ENCODE measurements at regions not wholly inside any gene's neighbourhood (a gene's known extent, or its start where the extent isn't known, plus 50 kb on each side); places are given as distances from the start of the nearest gene placed in this dataset.

DNA sequence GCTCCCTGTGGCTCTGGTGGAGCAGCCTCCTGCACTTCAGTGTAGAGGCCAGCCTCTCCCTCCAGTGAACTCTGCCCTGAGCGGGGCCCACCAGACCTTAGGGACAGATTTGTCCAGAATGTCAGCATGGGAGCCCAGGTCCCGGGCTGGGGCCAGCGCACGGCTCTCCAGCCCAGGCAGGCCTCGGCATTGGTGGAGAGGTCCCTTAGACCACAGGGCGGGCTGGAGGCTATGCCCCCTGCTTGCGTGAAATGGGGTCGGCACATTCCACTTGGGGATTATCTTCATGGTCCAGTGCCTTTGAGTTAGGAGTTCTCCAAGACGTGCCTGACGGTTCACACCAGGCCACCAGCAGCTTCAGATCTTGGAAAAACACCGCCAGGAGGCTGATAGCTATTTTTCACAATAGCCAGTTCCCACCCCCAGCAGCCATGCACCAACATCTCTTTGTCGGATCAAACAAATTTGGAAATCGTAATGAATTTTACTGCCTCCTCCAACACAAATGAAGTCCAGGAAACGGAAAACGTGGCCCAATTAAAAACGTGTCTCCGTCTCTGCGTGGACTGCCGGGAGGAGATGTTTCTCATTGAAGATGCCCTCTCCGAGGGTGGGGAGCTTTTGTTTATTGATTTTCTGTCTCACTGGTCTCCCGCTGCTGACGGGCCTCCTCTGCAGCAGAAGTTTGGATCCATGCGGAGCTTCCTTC is 110.0 kb upstream of the CIBAR2 start (continued):
- no peak for TF ChIP-seq ZBTB43 (CRISPR knock-in tag; conservative IDR thresholded peaks at IDR 0.05)
- TF ChIP-seq FIP1L1 (IDR thresholded peaks at IDR 0.05; ENCODE audit: borderline replicate concordance, insufficient read depth, low read depth, low read length), result no peak
- TF ChIP-seq ZNF687 (CRISPR knock-in tag; IDR thresholded peaks at IDR 0.05), result peak; percentile 56
- no peak for TF ChIP-seq GPN1 (CRISPR knock-in tag; IDR thresholded peaks at IDR 0.05; ENCODE audit: borderline replicate concordance)
- TF ChIP-seq ZNF335 (CRISPR knock-in tag; IDR thresholded peaks at IDR 0.05), result no peak
- TF ChIP-seq, protein P1, sequence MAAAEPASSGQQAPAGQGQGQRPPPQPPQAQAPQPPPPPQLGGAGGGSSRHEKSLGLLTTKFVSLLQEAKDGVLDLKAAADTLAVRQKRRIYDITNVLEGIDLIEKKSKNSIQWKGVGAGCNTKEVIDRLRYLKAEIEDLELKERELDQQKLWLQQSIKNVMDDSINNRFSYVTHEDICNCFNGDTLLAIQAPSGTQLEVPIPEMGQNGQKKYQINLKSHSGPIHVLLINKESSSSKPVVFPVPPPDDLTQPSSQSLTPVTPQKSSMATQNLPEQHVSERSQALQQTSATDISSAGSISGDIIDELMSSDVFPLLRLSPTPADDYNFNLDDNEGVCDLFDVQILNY (CRISPR knock-in tag; conservative IDR thresholded peaks at IDR 0.05), result no peak
- TF ChIP-seq ZBTB7B (CRISPR knock-in tag; IDR thresholded peaks at IDR 0.05), result 0 out of 2 replicates have a peak, but pooled peaks have one; percentile 51
- peak; percentile 42; the same call in 1 of the 2 replicates for TF ChIP-seq HNF4G (IDR thresholded peaks at IDR 0.05; ENCODE audit: borderline replicate concordance, low read depth, low read length)
- TF ChIP-seq HNF4G (CRISPR knock-in tag; IDR thresholded peaks at IDR 0.05; ENCODE audit: borderline replicate concordance, low read depth), result no peak
- TF ChIP-seq ZNF18 (CRISPR knock-in tag; IDR thresholded peaks at IDR 0.05; ENCODE audit: insufficient replicate concordance), result peak; percentile 82
- TF ChIP-seq LCORL (IDR thresholded peaks at IDR 0.05), result no peak
- no peak for TF ChIP-seq LCORL (CRISPR knock-in tag; IDR thresholded peaks at IDR 0.05)
- TF ChIP-seq KAT8 (CRISPR knock-in tag; IDR thresholded peaks at IDR 0.05), result no peak
- no peak for TF ChIP-seq ZFP90 (CRISPR knock-in tag; IDR thresholded peaks at IDR 0.05; ENCODE audit: borderline replicate concordance)
- TF ChIP-seq ZNF441 (CRISPR knock-in tag; IDR thresholded peaks at IDR 0.05; ENCODE audit: borderline replicate concordance), result no peak
- TF ChIP-seq ARID2 (CRISPR knock-in tag; IDR thresholded peaks at IDR 0.05; ENCODE audit: borderline replicate concordance), result no peak
